Endothelial cell of umbilical vein (primary cell): ENCODE measurements at regions not wholly inside any gene's neighbourhood (a gene's known extent, or its start where the extent isn't known, plus 50 kb on each side); places are given as distances from the start of the nearest gene placed in this dataset.

Source experiments
- BruUV-seq: library from RNA; stranded (reverse); fragments of 400-500 nt; replicated peaks from 2 replicates; lab custom pipeline; 2021; lab: Mats Ljungman, UMichigan
- CTCF ChIA-PET: fragments of 300-600, 350-600 bp; sonication (Branson Sonifier 250); formaldehyde crosslinking; loops from one replicate; lab custom pipeline; 2021; ENCODE audit warnings: antibody characterized with exemption, inconsistent platforms; lab: Charles Lee
- POLR2A ChIA-PET: fragments of 300-600, 350-600 bp; sonication (Branson Sonifier 250); formaldehyde crosslinking; loops from one replicate; lab custom pipeline; 2021; ENCODE audit warnings: antibody characterized with exemption, inconsistent platforms; lab: Charles Lee
- DNase-seq: peaks from one replicate; pipeline ENCODE4 v3.0.0-alpha.2; 2011; ENCODE audit warnings: low read depth, low spot score
- FAIRE-seq: peaks from 2 replicates; lab custom pipeline; 2011; peaks lifted over from hg19 to GRCh38; lab: Jason Lieb, UNC
- H2AFZ ChIP-seq: 2 replicates; pipeline ENCODE4 v1.6.0; 2012; ENCODE audit warnings: low read depth, low read length, control low read depth, inconsistent platforms
- H3K27ac ChIP-seq: 2 replicates; pipeline ENCODE4 v1.5.1; 2011; ENCODE audit warnings: low read depth, mild to moderate bottlenecking, control low read depth, low read length, moderate library complexity; ENCODE audit not compliant: insufficient read depth
- H3K27me3 ChIP-seq, 2 experiments: 2 replicates each; pipeline versions ENCODE4 v1.6.0 to v1.6.1; 2011; ENCODE audit warnings: low read length in 2 of 2, mixed read lengths in 1 of 2; ENCODE audit not compliant: control insufficient read depth in 2 of 2, insufficient read depth in 2 of 2
- H3K36me3 ChIP-seq, 2 experiments: 2 replicates in 1 of 2; 3 replicates in 1 of 2; pipeline ENCODE4 v1.5.1; 2011; ENCODE audit warnings: low read length in 2 of 2, mild to moderate bottlenecking in 1 of 2, moderate library complexity in 1 of 2; ENCODE audit not compliant: control insufficient read depth in 2 of 2, insufficient read depth in 2 of 2; ENCODE audit errors: extremely low read depth in 1 of 2
- H3K4me1 ChIP-seq: 3 replicates; pipeline ENCODE4 v1.5.1; 2011; ENCODE audit warnings: mild to moderate bottlenecking, low read length; ENCODE audit not compliant: control insufficient read depth, insufficient read depth; ENCODE audit errors: extremely low read depth
- H3K4me2 ChIP-seq: 2 replicates; pipeline ENCODE4 v1.6.1; 2011; ENCODE audit warnings: low read length, control low read depth, mixed read lengths; ENCODE audit not compliant: insufficient read depth
- H3K4me3 ChIP-seq, 3 experiments: fragments of 200-600 bp in 1 of 3; sonication (generic), shearing (Covaris generic) in 1 of 3; replicated peaks in 1 of 3; 2 replicates each; pipeline ENCODE4 v1.5.1; 2011 to 2016; ENCODE audit warnings: control low read depth in 3 of 3, low read length in 3 of 3, mild to moderate bottlenecking in 2 of 3, inconsistent platforms in 1 of 3, low read depth in 1 of 3, moderate library complexity in 1 of 3; ENCODE audit not compliant: insufficient read depth in 1 of 3
- H3K79me2 ChIP-seq: 2 replicates; pipeline ENCODE4 v1.6.0; 2012; ENCODE audit warnings: low read length, inconsistent platforms; ENCODE audit not compliant: control insufficient read depth, insufficient read depth
- H3K9ac ChIP-seq: replicated peaks from 2 replicates; pipeline ENCODE3; 2011; ENCODE audit warnings: low read length, control low read depth; ENCODE audit not compliant: insufficient read depth; ENCODE audit errors: extremely low read depth
- H3K9me1 ChIP-seq: replicated peaks from 3 replicates; pipeline ENCODE4 v1.6.0; 2011; ENCODE audit warnings: mild to moderate bottlenecking, low read length; ENCODE audit not compliant: control insufficient read depth, insufficient read depth; ENCODE audit errors: extremely low read depth
- H3K9me3 ChIP-seq: replicated peaks from 2 replicates; pipeline ENCODE4 v1.5.1; 2012; ENCODE audit warnings: low read length, inconsistent platforms; ENCODE audit not compliant: control insufficient read depth, insufficient read depth
- H4K20me1 ChIP-seq: replicated peaks from 2 replicates; pipeline ENCODE3; 2011; ENCODE audit warnings: mild to moderate bottlenecking, low read length; ENCODE audit not compliant: control insufficient read depth, insufficient read depth; ENCODE audit errors: extremely low read depth
- CTCF ChIP-seq, 2 donors: IDR thresholded peaks; 1 replicate in 1 of 2; 2 replicates in 1 of 2; pipeline ENCODE4 v1.5.1; 2011; ENCODE audit warnings: low read length in 2 of 2, mild to moderate bottlenecking in 2 of 2, moderate library complexity in 2 of 2, control low read depth in 1 of 2, inconsistent platforms in 1 of 2, low read depth in 1 of 2; ENCODE audit not compliant: insufficient read depth in 1 of 2; ENCODE audit errors: extremely low read depth in 1 of 2
- EZH2 ChIP-seq: IDR thresholded peaks from 2 replicates; pipeline ENCODE4 v1.6.1; 2012; ENCODE audit warnings: borderline replicate concordance, low read depth, mild to moderate bottlenecking, moderate library complexity, low read length, inconsistent platforms; ENCODE audit not compliant: severe bottlenecking
- FOS ChIP-seq: IDR thresholded peaks from 2 replicates; pipeline ENCODE4 v1.6.1; 2011; ENCODE audit warnings: mild to moderate bottlenecking, low read length, moderate library complexity, borderline replicate concordance; ENCODE audit not compliant: insufficient read depth
- GATA2 ChIP-seq: IDR thresholded peaks from 2 replicates; pipeline ENCODE4 v1.7.0; 2011; ENCODE audit warnings: low read depth, mild to moderate bottlenecking, moderate library complexity, mixed read lengths, low read length; ENCODE audit not compliant: insufficient read length, insufficient read depth
- JUN ChIP-seq: IDR thresholded peaks from 2 replicates; pipeline ENCODE4 v1.6.1; 2011; ENCODE audit warnings: borderline replicate concordance, low read depth; ENCODE audit not compliant: insufficient read length, insufficient read depth
- MAX ChIP-seq: IDR thresholded peaks from 2 replicates; pipeline ENCODE4 v1.6.1; 2011; ENCODE audit not compliant: insufficient read depth, insufficient read length
- MYC ChIP-seq: IDR thresholded peaks from one replicate; pipeline ENCODE4 v1.6.1; 2011; ENCODE audit warnings: mild to moderate bottlenecking, low read depth, low read length
- POLR2A ChIP-seq: IDR thresholded peaks from 2 replicates; pipeline ENCODE4 v1.6.1; 2012; ENCODE audit warnings: low read depth, mild to moderate bottlenecking, control low read depth, low read length
- POLR2AphosphoS5 ChIP-seq: IDR thresholded peaks from 2 replicates; pipeline ENCODE4 v1.6.1; 2012; ENCODE audit warnings: low read depth, mild to moderate bottlenecking, control low read depth, low read length, moderate library complexity; ENCODE audit not compliant: insufficient read depth
- dilution Hi-C: fragments of 300-500 bp; cut with MboI; formaldehyde crosslinking; loops from one replicate; pipeline ENCODE4 v1.15.0; 2019; ENCODE audit warnings: low sequenced_read_pairs; ENCODE audit not compliant: extremely low pct_ligation_motif_present
- intact Hi-C: fragments of 100-400 bp; cut with micrococcal nuclease; formaldehyde crosslinking; loops from one replicate; pipeline ENCODE4 v1.10.0; 2022

- POLR2A ChIA-PET = no interaction called here
- no TSS peak for BruUV-seq
- no peaks in the 10 kb centered on the region for H4K20me1 ChIP-seq
- dilution Hi-C loops (no loop called here), intact Hi-C loops (no loop called here)
- no peak overlapping the region for H3K4me2 ChIP-seq
- CTCF ChIA-PET = no interaction called here
- no peak overlapping the region for H3K9ac ChIP-seq
- no peaks in the 10 kb centered on the region for H3K79me2 ChIP-seq
- no peaks in the 10 kb centered on the region for H3K36me3 ChIP-seq
- H3K4me3 ChIP-seq = no peak overlapping the region
- no peaks in the 10 kb centered on the region for H3K9me3 ChIP-seq
- H3K9me1 ChIP-seq = no peaks in the 10 kb centered on the region
- FAIRE-seq (no peak), DNase-seq (no peak)
- H3K4me1 ChIP-seq = no peaks in the 10 kb centered on the region
- H3K27me3 ChIP-seq = no peaks in the 10 kb centered on the region
- no peak overlapping the region for H3K27ac ChIP-seq
- TF ChIP-seq EZH2 = no peak
- no peak for TF ChIP-seq MYC
- no peak for TF ChIP-seq POLR2AphosphoS5
- no peak for TF ChIP-seq CTCF (IDR thresholded peaks at IDR 0.05; ENCODE audit: extremely low read depth in 1 of 2, insufficient read depth in 1 of 2, low read depth in 1 of 2, low read length in 2 of 2)
- no peak for TF ChIP-seq MAX
- no peak for TF ChIP-seq JUN
- no peak for TF ChIP-seq POLR2A
- TF ChIP-seq FOS = no peak
- TF ChIP-seq GATA2 = no peak
- H2AFZ ChIP-seq = no peak overlapping the region
Observed at GRCh38 chr14:62626416-62626815, 418.8 kb downstream of the KCNH5 start.
